Stimulated activated CD4-positive, alpha-beta T cell treated with anti-CD3 and anti-CD28 coated beads, Interleukin-1b, Interleukin-23, amount 100 ng/mL, for 1 hour (primary cell): ENCODE measurements at regions not wholly inside any gene's neighbourhood (a gene's known extent, or its start where the extent isn't known, plus 50 kb on each side); places are given as distances from the start of the nearest gene placed in this dataset.
"Not testable (repeated sequence)": the region's sequence is repeated elsewhere in the genome, so short reads cannot be mapped to it uniquely, and the experiment has no call there.

Source experiments
- DNase-seq, 2 donors: peaks; one replicate each; pipeline ENCODE4 v3.0.0-alpha.2; 2020; ENCODE audit warnings: low read depth in 2 of 2

- not testable (repeated sequence) for DNase-seq
Observed at GRCh38 chr5:34329201-34329600, 286.2 kb upstream of the C1QTNF3 start.

- not testable (repeated sequence) for DNase-seq
Observed at GRCh38 chr5:34329611-34330108, 286.6 kb upstream of the C1QTNF3 start.

DNA sequence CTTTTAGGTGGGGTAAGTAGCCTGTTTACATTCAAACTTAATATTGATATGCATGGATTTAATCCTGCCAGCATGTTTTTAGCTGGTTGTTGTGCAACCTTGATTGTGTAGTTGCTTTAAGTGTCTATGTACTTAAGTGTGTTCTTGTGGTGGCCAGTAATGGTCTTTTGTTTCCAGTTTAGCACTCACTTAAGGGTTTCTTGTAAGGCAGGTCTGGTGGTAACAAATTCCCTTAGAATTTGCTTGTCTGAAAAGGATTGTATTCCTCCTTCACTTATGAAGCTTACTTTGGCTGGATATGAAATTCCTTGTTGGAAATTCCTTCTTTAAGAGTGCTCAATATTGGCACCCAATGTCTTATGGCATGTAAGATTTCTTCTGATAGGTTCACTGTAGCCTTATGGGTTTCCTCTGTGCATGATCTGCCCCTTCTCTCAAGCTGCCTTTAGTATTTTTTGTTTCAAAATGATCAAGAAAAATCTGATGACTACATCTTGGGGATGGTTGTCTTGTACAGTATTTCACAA, 289.0 kb upstream of the C1QTNF3 start:
- DNase-seq, result not testable (repeated sequence)

DNA sequence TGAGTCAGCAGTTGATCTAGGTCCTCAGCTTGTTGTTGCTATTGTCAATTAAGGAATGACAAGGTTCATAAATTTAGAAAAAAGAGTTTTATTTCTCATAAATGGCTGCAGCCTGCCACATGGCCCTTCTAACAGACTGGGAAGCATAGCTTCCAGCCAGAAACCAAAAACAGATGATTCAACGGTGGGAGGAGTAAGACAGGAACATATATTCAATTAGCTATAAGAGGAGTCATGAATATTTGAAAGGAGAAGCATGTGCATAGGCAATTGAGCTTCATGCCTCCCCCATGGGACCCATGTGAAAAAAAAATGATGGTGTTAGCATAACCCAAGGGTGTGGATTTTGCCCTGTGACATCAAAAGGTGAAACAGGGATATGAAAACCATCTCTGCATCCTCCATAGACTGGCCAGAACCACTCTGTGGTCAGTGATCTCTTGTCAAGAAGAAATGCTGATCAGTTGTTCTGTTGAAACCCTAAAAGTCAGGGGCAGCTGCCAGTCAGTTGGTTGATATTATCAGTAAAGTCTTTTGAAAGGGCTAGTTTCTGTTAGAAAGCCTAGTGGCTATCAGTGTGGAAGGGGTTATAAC, 296.5 kb upstream of the C1QTNF3 start:
- not testable (repeated sequence) for DNase-seq

GRCh38 chr5:34354440-34354839, 301.7 kb upstream of the RAI14 start:
- DNase-seq, result not testable (repeated sequence)

DNA sequence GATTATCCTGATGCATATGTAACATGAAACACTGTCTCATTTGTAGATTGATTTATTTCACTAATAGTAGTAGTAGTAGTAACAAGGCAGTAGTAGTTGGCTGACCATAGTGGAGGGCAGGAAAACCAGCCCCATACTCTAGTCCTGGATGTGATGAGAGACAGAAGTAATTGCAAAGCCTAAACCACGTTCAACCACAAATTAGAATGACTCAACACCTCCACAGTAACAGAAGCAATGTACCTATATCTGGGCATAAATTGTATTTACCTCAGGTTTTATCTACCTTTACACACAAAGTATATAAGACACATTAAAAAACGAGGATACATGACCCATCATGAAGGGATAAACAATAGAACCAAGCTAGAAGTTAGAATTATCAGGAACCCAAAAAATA, 284.7 kb upstream of the RAI14 start:
- DNase-seq, result not testable (repeated sequence)

DNA sequence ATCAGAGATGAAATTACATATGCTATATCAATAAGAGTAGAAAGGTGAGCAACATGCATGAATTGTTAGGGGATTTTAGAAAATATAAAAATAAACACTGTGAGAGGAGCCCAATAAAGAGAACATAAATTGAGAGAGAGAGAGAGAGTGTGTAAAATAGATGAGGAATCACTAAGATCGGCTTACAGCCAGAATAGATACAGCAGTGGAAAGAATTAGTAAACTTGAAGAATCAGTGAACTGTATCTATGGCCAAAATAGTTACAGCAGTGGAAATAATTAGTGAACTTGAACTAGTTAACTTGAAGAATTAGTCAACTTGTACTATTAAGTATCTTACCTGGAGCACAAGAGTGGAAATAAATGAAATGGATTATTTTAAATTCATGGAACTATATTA, 284.3 kb upstream of the RAI14 start:
- not testable (repeated sequence) for DNase-seq

GRCh38 chr5:34372739-34373138, 283.4 kb upstream of the RAI14 start:
- DNase-seq, result not testable (repeated sequence)

- not testable (repeated sequence) for DNase-seq
Observed at GRCh38 chr5:34377651-34378050, 278.5 kb upstream of the RAI14 start.

DNA sequence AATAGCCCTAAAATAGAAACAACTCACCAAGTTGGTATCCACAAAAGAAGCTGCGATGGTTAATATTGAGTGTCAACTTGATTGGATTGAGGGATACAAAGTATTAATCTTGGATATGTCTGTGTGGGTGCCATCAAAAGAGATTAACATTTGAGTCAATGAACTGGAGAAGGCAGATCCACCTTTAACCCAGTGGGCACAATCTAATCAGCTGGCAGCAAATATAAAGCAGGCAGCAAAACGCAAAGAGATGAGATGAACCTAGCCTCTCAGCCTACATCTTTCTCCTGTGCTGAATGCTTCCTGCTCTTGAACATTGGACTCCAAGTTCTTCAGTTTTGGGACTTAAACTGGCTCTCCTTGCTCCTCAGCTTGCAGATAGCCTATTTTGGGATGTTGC, 277.6 kb upstream of the RAI14 start:
- DNase-seq, result not testable (repeated sequence)

DNA sequence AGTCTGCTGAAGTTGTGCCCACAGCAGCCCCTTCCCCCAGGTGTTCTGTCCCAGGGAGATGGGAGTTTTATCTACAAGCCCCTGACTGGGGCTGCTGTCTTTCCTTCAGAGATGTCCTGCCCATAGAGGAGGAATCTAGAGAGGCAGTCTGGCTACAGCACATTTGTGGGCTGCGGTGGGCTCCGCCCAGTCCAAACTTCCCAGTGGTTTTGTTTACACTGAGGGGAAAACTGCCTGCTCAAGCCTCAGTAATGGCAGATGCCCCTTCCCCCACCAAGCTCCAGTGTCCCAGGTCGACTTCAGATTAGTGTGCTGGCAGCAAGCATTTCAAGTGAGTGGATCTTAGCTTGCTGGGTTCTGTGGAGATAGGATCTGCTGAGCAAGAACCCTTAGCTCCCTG, 267.4 kb upstream of the RAI14 start:
- not testable (repeated sequence) for DNase-seq

GRCh38 chr5:34409373-34409772, 246.8 kb upstream of the RAI14 start:
- DNase-seq, result no peak

- DNase-seq, result no peak
Observed at GRCh38 chr5:34410411-34411139, 245.6 kb upstream of the RAI14 start.

GRCh38 chr5:34411470-34412346, 244.4 kb upstream of the RAI14 start:
- no peak for DNase-seq

- DNase-seq, result no peak
Observed at GRCh38 chr5:34412736-34413135, 243.4 kb upstream of the RAI14 start.

- DNase-seq, result no peak
Observed at GRCh38 chr5:34415559-34416198, 240.4 kb upstream of the RAI14 start.

GRCh38 chr5:34416501-34417008, 239.6 kb upstream of the RAI14 start:
- no peak for DNase-seq

DNA sequence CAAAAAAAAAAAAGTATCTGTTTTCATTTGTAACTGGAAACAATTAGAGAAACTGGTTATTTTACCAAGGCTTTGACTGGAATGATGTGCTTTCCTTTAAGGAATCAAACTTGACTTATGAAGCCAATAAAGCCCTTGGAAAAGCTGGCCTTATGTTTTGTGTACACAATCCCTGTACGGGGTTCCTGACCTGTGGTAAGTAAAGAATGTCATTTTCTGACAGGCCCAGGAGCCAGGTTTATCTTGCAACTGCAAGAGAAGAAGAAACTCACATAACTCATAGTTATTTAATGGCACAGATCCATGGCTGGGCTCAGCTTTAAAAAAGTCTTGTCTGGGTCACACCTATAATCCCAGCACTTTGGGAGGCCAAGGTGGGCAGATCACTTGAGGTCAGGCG, 235.9 kb upstream of the RAI14 start:
- DNase-seq, result not testable (repeated sequence)

- DNase-seq, result no peak
Observed at GRCh38 chr5:34436761-34437501, 219.2 kb upstream of the RAI14 start.

GRCh38 chr5:34439601-34440000, 216.5 kb upstream of the RAI14 start:
- DNase-seq, result no peak

DNA sequence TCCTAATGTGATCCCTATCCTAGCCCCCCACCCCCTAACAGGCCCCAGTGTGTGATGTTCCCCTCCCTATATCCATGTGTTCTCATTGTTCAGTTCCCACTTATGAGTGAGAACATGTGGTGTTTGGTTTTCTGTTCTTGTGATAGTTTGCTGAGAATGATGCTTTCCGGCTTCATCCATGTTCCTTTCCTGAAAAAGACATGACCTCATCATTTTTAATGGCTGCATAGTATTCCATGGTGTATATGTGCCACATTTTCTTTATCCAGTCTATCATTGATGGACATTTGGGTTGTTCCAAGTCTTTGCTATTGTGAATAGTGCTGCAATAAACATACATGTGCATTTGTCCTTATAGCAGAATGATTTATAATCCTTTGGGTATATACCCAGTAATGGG, 214.4 kb upstream of the RAI14 start:
- not testable (repeated sequence) for DNase-seq
